Cerebellar nuclear complex (tissue), 1 donor: ENCODE measurements at regions not wholly inside any gene's neighbourhood (a gene's known extent, or its start where the extent isn't known, plus 50 kb on each side); places are given as distances from the start of the nearest gene placed in this dataset.

Experiments used
- DNase-seq, 2 experiments: peaks; one replicate each; lab custom pipeline; 2025; lab: John Stamatoyannopoulos, UW

GRCh38 chr11:26243426-26243825, 88.5 kb upstream of the ANO3 start:
- DNase-seq, result no peak

- DNase-seq, result no peak
These were observed 87.7 kb upstream of the ANO3 start for GRCh38 chr11:26244207-26244606.

DNA sequence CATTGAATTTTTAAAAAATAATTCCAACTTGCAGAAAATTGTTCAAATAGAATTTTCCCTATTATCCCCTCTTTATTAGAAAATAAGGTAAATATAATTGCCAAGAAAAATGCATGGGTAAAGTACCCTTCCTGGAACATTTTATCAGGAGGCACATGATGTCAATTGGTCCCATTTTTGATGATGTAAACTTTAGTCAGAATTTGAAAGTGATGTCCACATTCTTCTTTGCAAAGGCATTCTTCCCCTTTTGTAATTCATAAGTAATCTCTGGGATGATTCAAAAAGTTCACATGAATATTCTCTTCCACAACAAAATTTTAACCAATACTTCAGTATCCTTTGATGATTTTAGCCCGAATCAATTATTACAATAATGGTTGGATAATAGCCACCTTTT, 86.9 kb upstream of the ANO3 start:
- DNase-seq, result no peak

DNA sequence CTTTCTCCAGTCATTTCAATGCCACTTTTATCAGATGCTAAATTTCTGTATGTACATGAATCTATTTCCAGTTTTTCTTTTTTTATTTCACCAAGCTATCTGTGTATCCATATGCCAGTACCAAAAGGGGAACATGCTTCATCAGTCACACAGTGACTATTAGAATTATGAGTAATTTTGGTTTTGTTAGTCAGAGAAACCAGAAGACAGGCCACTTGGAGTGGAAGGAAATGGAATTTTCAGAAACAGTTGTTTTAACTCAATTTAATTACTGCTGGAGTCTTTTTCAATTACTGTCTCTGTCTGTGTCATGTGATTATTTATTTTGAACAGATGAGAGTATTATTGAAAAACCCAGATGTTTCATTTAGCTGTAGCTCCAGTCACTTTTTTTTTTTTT, 84.6 kb upstream of the ANO3 start:
- no peak for DNase-seq

DNA sequence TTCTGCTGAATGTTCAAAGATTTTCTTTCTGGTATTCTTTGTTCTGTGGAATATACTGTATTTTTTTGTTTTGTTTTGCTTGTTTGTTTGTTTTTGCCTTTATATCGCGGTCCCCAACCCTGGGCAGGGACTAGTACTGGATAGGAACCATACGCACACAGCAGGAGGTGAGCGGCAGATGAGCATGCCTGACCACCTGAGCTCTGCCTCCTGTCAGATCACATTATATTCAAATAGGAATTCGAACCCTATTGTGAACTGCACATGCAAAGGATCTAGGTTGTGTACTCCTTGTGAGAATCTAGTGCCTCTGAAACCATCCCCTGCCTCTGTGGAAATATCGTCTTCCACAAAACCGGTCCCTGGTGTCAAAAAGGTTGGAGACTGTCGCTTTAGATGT, 83.3 kb upstream of the ANO3 start:
- DNase-seq, result no peak

DNA sequence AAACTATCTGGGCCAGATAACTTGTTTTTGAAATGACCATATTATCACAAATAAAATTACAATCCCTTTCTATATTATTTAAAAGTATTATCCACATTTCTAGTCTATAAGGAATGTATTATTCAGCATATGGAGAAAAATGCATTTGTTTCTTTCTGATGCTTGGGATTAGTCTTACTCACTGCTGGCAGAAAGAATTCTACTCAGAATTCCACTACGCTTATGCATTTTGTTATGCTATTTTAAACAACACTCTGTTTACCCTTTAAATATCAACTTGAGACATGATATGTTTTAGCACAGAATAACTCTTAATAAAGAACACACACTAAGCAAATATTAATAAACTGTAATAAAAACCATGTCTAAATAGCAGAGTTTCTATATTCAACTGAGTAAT, 77.6 kb upstream of the ANO3 start:
- no peak for DNase-seq

- DNase-seq, result no peak
These were observed 68.2 kb upstream of the ANO3 start for GRCh38 chr11:26263769-26264168.

GRCh38 chr11:26264266-26264665, 67.7 kb upstream of the ANO3 start:
- no peak for DNase-seq

DNA sequence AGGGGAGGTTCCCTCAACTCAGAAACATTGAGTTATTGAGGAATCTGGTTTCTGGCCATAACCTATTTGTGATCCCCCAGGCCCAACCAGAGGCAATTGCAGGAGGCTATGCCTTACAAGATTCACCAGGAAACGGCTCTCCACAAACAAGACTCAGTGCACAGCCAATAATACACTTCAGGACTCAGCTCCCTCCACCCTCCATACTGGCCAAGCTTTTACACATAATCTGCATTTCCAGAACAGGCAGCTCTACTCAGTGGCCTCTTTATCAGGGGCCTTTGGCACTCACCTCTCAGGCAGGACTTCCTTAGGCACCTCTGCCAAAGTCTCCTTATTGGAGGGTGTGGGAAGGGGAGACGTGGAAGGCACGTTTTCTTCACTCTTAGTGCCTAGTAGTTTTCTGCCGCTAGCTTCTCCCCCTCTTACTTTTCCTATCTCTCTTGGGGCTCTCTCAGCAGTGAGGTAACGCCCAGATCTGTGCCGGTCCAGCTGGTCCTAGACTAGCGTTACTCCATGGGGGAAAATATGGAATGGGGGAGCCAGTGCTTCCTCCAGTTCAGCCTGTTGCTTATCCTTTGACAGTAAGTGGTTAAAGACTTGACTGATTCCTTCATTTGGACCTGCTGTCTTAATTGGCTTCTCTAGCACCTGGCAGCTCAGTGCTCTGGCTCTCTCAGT, 62.8 kb upstream of the ANO3 start:
- no peak for DNase-seq

DNA sequence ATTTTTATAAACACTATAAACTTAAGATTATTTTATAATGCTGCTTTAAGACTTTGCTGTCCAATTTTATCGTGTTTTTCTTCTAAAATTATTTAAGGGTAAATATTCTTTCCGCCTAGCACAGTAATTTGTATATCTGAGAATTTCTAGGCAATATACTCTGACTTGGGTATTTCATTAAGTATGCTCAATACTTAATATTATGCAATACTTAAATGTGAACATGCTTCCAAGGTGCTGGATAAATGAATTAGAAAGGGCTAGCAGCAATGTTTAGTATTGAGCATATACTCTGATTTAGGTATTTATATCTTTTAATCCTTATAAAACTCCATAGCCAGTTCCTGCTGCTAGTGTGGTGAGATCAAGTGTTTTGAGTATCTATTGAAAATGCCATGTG, 60.3 kb upstream of the ANO3 start:
- no peak for DNase-seq

DNA sequence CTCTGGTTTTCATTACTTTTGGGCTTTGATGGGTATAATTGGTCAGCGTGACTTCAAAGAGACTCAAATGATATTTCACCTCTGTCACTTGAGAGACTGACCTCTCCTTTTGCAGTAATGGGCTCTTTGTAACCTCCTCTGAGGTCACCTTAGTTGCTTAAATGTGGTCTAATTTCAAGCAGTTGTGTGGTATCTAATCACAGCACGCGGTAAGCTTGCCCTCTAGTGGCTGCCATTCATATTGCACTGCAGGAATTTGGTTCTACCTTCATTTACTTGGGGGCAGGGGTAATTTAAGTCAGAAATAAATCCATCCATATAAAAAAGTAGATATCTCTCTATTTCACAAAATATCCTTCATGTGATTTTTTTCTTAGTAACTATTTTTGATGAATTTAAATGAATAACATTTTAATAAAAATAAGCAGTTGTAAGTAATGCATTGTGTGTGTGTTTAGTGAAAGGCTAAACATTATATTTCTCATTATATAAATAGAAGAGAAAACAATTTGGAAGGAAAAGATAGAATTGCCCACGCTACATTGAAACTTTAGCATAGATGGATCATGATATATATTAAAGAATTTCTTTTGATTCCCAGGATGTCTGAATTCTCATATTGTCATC, 55.0 kb upstream of the ANO3 start:
- no peak for DNase-seq

DNA sequence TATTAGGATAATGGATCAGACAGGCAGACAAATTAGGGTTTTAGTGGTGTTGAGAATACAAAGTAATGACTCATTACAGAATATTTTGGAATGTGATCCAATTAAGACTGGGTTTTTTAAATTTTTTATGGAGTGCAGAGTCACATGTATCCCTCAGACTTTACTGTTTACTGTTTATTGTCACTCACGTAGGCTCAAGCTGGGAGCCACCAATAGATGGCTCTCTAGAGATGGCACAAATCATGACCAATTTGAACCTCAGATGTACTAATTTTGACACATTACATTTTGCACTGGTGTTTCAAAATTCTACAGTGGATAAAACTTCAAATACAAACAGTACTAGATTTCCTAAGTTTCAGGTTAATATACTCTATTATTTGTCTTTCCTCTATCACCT, 53.6 kb upstream of the ANO3 start:
- DNase-seq, result no peak
